ENCODE measurements at regions not wholly inside any gene's neighbourhood (a gene's known extent, or its start where the extent isn't known, plus 50 kb on each side); places are given as distances from the start of the nearest gene placed in this dataset.
"Not testable (repeated sequence)": the region's sequence is repeated elsewhere in the genome, so short reads cannot be mapped to it uniquely, and the experiment has no call there.

DNA sequence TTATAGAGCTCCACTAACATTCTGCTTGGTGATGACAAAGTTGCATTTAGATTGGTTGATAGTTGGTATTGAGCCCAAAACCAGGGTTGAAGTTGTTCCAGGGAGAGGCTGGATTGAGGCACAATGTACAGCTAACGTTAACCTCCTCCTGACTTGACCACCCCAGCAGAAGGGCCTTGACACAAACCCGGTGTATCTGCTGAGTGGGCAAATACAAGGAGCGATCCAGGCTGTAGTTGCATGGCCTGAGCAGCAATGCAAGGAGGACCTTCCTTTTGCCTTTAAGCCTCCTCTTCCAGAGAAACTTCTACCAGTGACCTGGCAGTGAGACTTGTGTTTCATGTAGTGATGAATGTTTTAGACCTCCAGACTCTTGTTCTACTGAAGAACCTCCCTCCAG lies 66.2 kb upstream of the GAS1 start:
- WGBS, 3 donors = 89 to 91% (median 90%) methylated on average over 3 of the region's 3 CpGs
- Histone ChIP-seq H3K9me3 (ENCODE audit: control insufficient read depth in 2 of 2, insufficient read depth in 1 of 2, low read depth in 1 of 2, low read length in 1 of 2) (peaks cover 0 to 2% of the 10 kb centered on the region in 2 donors), H3K27ac (ENCODE audit: low read depth in 1 of 3, low read length in 2 of 3) (no peak overlapping the region), H3K36me3 (ENCODE audit: control insufficient read depth in 3 of 3, insufficient read depth in 2 of 3, low read depth in 1 of 3, low read length in 3 of 3) (no peaks in the 10 kb centered on the region), H3K27me3 (ENCODE audit: control insufficient read depth in 3 of 3, insufficient read depth in 3 of 3, low read length in 3 of 3) (no peaks in the 10 kb centered on the region), H3K4me1 (ENCODE audit: control insufficient read depth in 3 of 3, insufficient read depth in 2 of 3, low read depth in 1 of 3, low read length in 2 of 3) (no peaks in the 10 kb centered on the region), H3K4me3 (ENCODE audit: low read depth in 1 of 3, low read length in 3 of 3) (no peak overlapping the region)
- no peak for DNase-seq
- FAIRE-seq = no peak

GRCh38 chr9:87014436-87014835 lies 67.1 kb upstream of the GAS1 start:
- FAIRE-seq (no peak), DNase-seq (no peak)
- 55 to 71% (median 56%) methylated on average over 1 of the region's 1 CpG for WGBS, 3 donors

GRCh38 chr9:87016681-87017080 lies 69.4 kb upstream of the GAS1 start:
- no peak overlapping the region for H3K4me3 ChIP-seq (ENCODE audit: low read depth in 1 of 3, low read length in 3 of 3)
- H3K36me3 ChIP-seq (ENCODE audit: control insufficient read depth in 3 of 3, insufficient read depth in 2 of 3, low read depth in 1 of 3, low read length in 3 of 3) = no peaks in the 10 kb centered on the region
- H3K9me3 ChIP-seq (ENCODE audit: control insufficient read depth in 2 of 2, insufficient read depth in 1 of 2, low read depth in 1 of 2, low read length in 1 of 2) = peaks cover 0 to 2% of the 10 kb centered on the region in 2 donors
- no peaks in the 10 kb centered on the region for H3K27me3 ChIP-seq (ENCODE audit: control insufficient read depth in 3 of 3, insufficient read depth in 3 of 3, low read length in 3 of 3)
- peaks cover 0 to 20% (median 0%) of the 10 kb centered on the region in 3 donors for H3K4me1 ChIP-seq (ENCODE audit: control insufficient read depth in 3 of 3, insufficient read depth in 2 of 3, low read depth in 1 of 3, low read length in 2 of 3)
- 68 to 83% (median 72%) methylated on average over 3 of the region's 3 CpGs for WGBS, 3 donors
- FAIRE-seq (no peak), DNase-seq (no peak)
- no peak overlapping the region for H3K27ac ChIP-seq (ENCODE audit: low read depth in 1 of 3, low read length in 2 of 3)

More at GRCh38 chr9:87014436-87014835, 67.1 kb upstream of the GAS1 start:
- Histone ChIP-seq H3K9me3 (ENCODE audit: control insufficient read depth in 2 of 2, insufficient read depth in 1 of 2, low read depth in 1 of 2, low read length in 1 of 2) (peaks cover 0 to 2% of the 10 kb centered on the region in 2 donors), H3K27me3 (ENCODE audit: control insufficient read depth in 3 of 3, insufficient read depth in 3 of 3, low read length in 3 of 3) (no peaks in the 10 kb centered on the region), H3K4me3 (ENCODE audit: low read depth in 1 of 3, low read length in 3 of 3) (no peak overlapping the region), H3K27ac (ENCODE audit: low read depth in 1 of 3, low read length in 2 of 3) (no peak overlapping the region), H3K4me1 (ENCODE audit: control insufficient read depth in 3 of 3, insufficient read depth in 2 of 3, low read depth in 1 of 3, low read length in 2 of 3) (peaks cover 0 to 5% (median 0%) of the 10 kb centered on the region in 3 donors), H3K36me3 (ENCODE audit: control insufficient read depth in 3 of 3, insufficient read depth in 2 of 3, low read depth in 1 of 3, low read length in 3 of 3) (no peaks in the 10 kb centered on the region)

DNA sequence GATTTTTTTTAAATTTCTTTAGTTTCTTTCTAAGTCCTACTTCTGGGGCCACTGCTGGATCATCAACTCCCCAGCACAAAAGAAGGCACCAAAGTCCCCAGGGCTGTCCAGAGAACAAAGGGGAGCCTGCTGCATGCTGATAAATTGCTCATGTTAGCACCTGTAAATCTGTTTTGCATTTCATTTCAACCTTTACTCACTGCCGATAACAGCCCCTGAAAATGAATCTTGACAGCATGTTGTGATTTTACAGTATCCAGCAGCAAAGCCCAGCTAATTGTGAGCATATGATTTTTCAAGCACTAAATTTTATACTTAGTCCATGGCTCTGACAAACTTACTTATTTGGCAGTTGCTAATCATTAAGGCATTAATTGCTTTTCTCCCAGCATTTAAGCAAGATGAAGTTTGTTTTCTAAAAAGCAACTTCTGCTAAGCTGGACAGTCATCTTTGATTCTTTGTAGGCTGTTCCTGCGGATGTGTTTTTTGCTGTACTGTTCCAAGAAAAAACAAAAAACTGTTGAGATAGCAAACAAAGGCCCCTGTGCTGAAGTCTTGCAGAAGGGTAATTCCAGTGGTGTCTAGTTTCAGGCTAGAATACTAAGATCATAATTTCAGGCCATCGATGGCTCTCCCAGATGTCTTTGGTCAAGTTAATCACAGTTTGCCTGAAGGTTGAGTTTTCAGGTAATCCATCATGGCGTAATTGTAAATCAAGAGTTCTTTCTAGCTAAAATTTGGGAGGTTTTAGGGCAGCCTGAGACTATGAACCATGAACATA lies 73.1 kb upstream of the GAS1 start:
- FAIRE-seq (no peak), DNase-seq (peak in 1 of 2 donors; percentile 14)
- no peaks in the 10 kb centered on the region for H3K27me3 ChIP-seq (ENCODE audit: control insufficient read depth in 3 of 3, insufficient read depth in 3 of 3, low read length in 3 of 3)
- no peaks in the 10 kb centered on the region for H3K36me3 ChIP-seq (ENCODE audit: control insufficient read depth in 3 of 3, insufficient read depth in 2 of 3, low read depth in 1 of 3, low read length in 3 of 3)
- H3K27ac ChIP-seq (ENCODE audit: low read depth in 1 of 3, low read length in 2 of 3) = no peak overlapping the region
- H3K4me3 ChIP-seq (ENCODE audit: low read depth in 1 of 3, low read length in 3 of 3) = no peak overlapping the region
- WGBS, 3 donors = 64 to 75% (median 71%) methylated on average over 4 of the region's 4 CpGs
- no peaks in the 10 kb centered on the region for H3K9me3 ChIP-seq (ENCODE audit: control insufficient read depth in 2 of 2, insufficient read depth in 1 of 2, low read depth in 1 of 2, low read length in 1 of 2)
- H3K4me1 ChIP-seq (ENCODE audit: control insufficient read depth in 3 of 3, insufficient read depth in 2 of 3, low read depth in 1 of 3, low read length in 2 of 3) = peaks cover 0 to 31% (median 0%) of the 10 kb centered on the region in 3 donors

DNA sequence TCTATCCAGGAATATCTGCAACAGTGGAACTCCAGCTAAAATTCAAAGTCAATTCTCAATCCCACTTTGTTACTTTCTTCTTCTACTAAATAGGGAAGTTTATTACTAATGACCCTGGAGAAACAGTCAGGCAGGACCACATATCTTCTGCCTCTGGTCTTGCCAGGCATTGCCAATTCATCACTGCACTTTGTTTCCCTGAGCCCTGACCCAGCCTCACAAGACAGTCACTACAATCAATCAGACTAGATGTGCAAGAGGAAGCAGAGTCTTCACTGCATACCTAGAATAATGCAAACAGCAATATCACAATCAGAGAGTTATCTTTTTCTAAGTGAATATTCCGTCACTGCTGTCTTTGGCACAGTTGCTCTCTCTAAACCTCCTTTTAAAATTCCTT lies 74.9 kb upstream of the GAS1 start:
- Histone ChIP-seq H3K4me1 (ENCODE audit: control insufficient read depth in 3 of 3, insufficient read depth in 2 of 3, low read depth in 1 of 3, low read length in 2 of 3) (peaks cover 0 to 31% (median 0%) of the 10 kb centered on the region in 3 donors), H3K27me3 (ENCODE audit: control insufficient read depth in 3 of 3, insufficient read depth in 3 of 3, low read length in 3 of 3) (no peaks in the 10 kb centered on the region), H3K9me3 (ENCODE audit: control insufficient read depth in 2 of 2, insufficient read depth in 1 of 2, low read depth in 1 of 2, low read length in 1 of 2) (no peaks in the 10 kb centered on the region), H3K27ac (ENCODE audit: low read depth in 1 of 3, low read length in 2 of 3) (no peak overlapping the region), H3K36me3 (ENCODE audit: control insufficient read depth in 3 of 3, insufficient read depth in 2 of 3, low read depth in 1 of 3, low read length in 3 of 3) (no peaks in the 10 kb centered on the region), H3K4me3 (ENCODE audit: low read depth in 1 of 3, low read length in 3 of 3) (no peak overlapping the region)
- DNase-seq = no peak
- WGBS, 3 donors = 64 to 86% (median 77%) methylated on average over 1 of the region's 1 CpG
- no peak for FAIRE-seq

DNA sequence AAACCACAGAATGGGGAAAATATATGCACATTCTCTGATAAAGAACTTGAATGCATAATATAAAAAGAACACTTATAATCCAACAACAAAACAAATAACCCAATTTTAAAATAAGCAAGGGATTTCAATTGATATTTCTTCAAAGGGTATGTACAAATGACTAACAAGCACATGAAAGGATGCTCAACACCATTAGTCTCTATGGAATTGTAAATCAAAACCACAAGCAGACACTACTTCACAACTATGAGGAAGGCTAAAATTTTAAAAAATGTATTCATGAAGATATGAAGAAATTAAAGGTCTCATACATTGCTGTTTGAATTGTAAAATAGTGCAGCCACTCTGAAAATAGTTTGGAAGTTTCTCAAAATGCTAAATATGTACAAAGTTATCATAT lies 78.9 kb upstream of the GAS1 start:
- Histone ChIP-seq H3K9me3 (ENCODE audit: control insufficient read depth in 2 of 2, insufficient read depth in 1 of 2, low read depth in 1 of 2, low read length in 1 of 2) (no peaks in the 10 kb centered on the region), H3K36me3 (ENCODE audit: control insufficient read depth in 3 of 3, insufficient read depth in 2 of 3, low read depth in 1 of 3, low read length in 3 of 3) (no peaks in the 10 kb centered on the region)

GRCh38 chr9:87028836-87029235 lies 81.5 kb upstream of the GAS1 start:
- FAIRE-seq = not testable (repeated sequence)

More for the DNA sequence above, 78.9 kb upstream of the GAS1 start:
- FAIRE-seq (no peak), DNase-seq (no peak)
- Histone ChIP-seq H3K4me3 (ENCODE audit: low read depth in 1 of 3, low read length in 3 of 3) (no peak overlapping the region), H3K4me1 (ENCODE audit: control insufficient read depth in 3 of 3, insufficient read depth in 2 of 3, low read depth in 1 of 3, low read length in 2 of 3) (peaks cover 0 to 13% (median 0%) of the 10 kb centered on the region in 3 donors), H3K27ac (ENCODE audit: low read depth in 1 of 3, low read length in 2 of 3) (no peak overlapping the region), H3K27me3 (ENCODE audit: control insufficient read depth in 3 of 3, insufficient read depth in 3 of 3, low read length in 3 of 3) (no peaks in the 10 kb centered on the region)

GRCh38 chr9:87029905-87030304 lies 82.6 kb upstream of the GAS1 start:
- 52 to 59% (median 54%) methylated on average over 1 of the region's 1 CpG for WGBS, 3 donors

More at GRCh38 chr9:87028836-87029235, 81.5 kb upstream of the GAS1 start:
- H3K27ac ChIP-seq (ENCODE audit: low read depth in 1 of 3, low read length in 2 of 3); H3K9me3 ChIP-seq (ENCODE audit: control insufficient read depth in 2 of 2, insufficient read depth in 1 of 2, low read depth in 1 of 2, low read length in 1 of 2); H3K4me3 ChIP-seq (ENCODE audit: low read depth in 1 of 3, low read length in 3 of 3); H3K4me1 ChIP-seq (ENCODE audit: control insufficient read depth in 3 of 3, insufficient read depth in 2 of 3, low read depth in 1 of 3, low read length in 2 of 3); DNase-seq; H3K27me3 ChIP-seq (ENCODE audit: control insufficient read depth in 3 of 3, insufficient read depth in 3 of 3, low read length in 3 of 3); H3K36me3 ChIP-seq (ENCODE audit: control insufficient read depth in 3 of 3, insufficient read depth in 2 of 3, low read depth in 1 of 3, low read length in 3 of 3): not testable (repeated sequence)
- 84 to 97% (median 89%) methylated on average over 3 of the region's 4 CpGs for WGBS, 3 donors

More at GRCh38 chr9:87029905-87030304, 82.6 kb upstream of the GAS1 start:
- no peak overlapping the region for H3K4me3 ChIP-seq (ENCODE audit: low read depth in 1 of 3, low read length in 3 of 3)
- H3K27ac ChIP-seq (ENCODE audit: low read depth in 1 of 3, low read length in 2 of 3) = no peak overlapping the region
- H3K9me3 ChIP-seq (ENCODE audit: control insufficient read depth in 2 of 2, insufficient read depth in 1 of 2, low read depth in 1 of 2, low read length in 1 of 2) = no peaks in the 10 kb centered on the region
- no peaks in the 10 kb centered on the region for H3K36me3 ChIP-seq (ENCODE audit: control insufficient read depth in 3 of 3, insufficient read depth in 2 of 3, low read depth in 1 of 3, low read length in 3 of 3)
- no peak for FAIRE-seq
- no peak for DNase-seq
- peaks cover 0 to 3% (median 0%) of the 10 kb centered on the region in 3 donors for H3K27me3 ChIP-seq (ENCODE audit: control insufficient read depth in 3 of 3, insufficient read depth in 3 of 3, low read length in 3 of 3)
- H3K4me1 ChIP-seq (ENCODE audit: control insufficient read depth in 3 of 3, insufficient read depth in 2 of 3, low read depth in 1 of 3, low read length in 2 of 3) = no peaks in the 10 kb centered on the region

Data from small intestine (tissue), 7 donors.